AG10803 (cell line): ENCODE measurements at regions not wholly inside any gene's neighbourhood (a gene's known extent, or its start where the extent isn't known, plus 50 kb on each side); places are given as distances from the start of the nearest gene placed in this dataset.

ENCODE experiments used
- DNase-seq: peaks from one replicate; pipeline ENCODE4 v3.0.0; 2010; ENCODE audit warnings: low read depth
- H3K4me3 ChIP-seq: 2 replicates; pipeline ENCODE4 v1.5.1; 2011; ENCODE audit warnings: mild to moderate bottlenecking, low read length, control low read depth
- CTCF ChIP-seq: conservative IDR thresholded peaks from 2 replicates; pipeline ENCODE4 v1.5.1; 2011; ENCODE audit warnings: mild to moderate bottlenecking, low read length, control low read depth, inconsistent platforms

GRCh38 chrX:42857766-42858165 is 79.8 kb upstream of the PPP1R2C start:
- DNase-seq = no peak
- no peak for TF ChIP-seq CTCF
- no peak overlapping the region for H3K4me3 ChIP-seq

- H3K4me3 ChIP-seq = no peak overlapping the region
- DNase-seq = no peak
- TF ChIP-seq CTCF = no peak
Observed at GRCh38 chrX:42869011-42869410, 91.0 kb upstream of the PPP1R2C start.

GRCh38 chrX:42869659-42870476 is 91.9 kb upstream of the PPP1R2C start:
- TF ChIP-seq CTCF = no peak
- no peak for DNase-seq
- H3K4me3 ChIP-seq = no peak overlapping the region

GRCh38 chrX:42886519-42886918 is 108.6 kb upstream of the PPP1R2C start:
- no peak for TF ChIP-seq CTCF
- DNase-seq = no peak
- H3K4me3 ChIP-seq = no peak overlapping the region

GRCh38 chrX:42900947-42901346 is 123.0 kb upstream of the PPP1R2C start:
- no peak for DNase-seq
- no peak overlapping the region for H3K4me3 ChIP-seq
- TF ChIP-seq CTCF = no peak

GRCh38 chrX:42902513-42902912 is 124.5 kb upstream of the PPP1R2C start:
- TF ChIP-seq CTCF = no peak
- H3K4me3 ChIP-seq = no peak overlapping the region
- DNase-seq = no peak

- H3K4me3 ChIP-seq = no peak overlapping the region
- no peak for TF ChIP-seq CTCF
- no peak for DNase-seq
Observed at GRCh38 chrX:42920752-42921151, 142.8 kb upstream of the PPP1R2C start.
